Mesothelial cell of epicardium (in vitro differentiated cells): ENCODE measurements at regions not wholly inside any gene's neighbourhood (a gene's known extent, or its start where the extent isn't known, plus 50 kb on each side); places are given as distances from the start of the nearest gene placed in this dataset.

Source experiments
- DNase-seq, 2 experiments: peaks; one replicate each; pipeline ENCODE4 v3.0.0; 2021; ENCODE audit warnings: low spot score in 2 of 2; ENCODE audit not compliant: unreplicated experiment in 2 of 2
- H3K27ac Mint-ChIP-seq: 2 replicates; pipeline ENCODE4 v1.8.0; 2021; ENCODE audit warnings: mixed read lengths
- H3K27me3 Mint-ChIP-seq: 2 replicates; pipeline ENCODE4 v1.8.0; 2021; ENCODE audit warnings: low read depth, mixed read lengths
- H3K36me3 Mint-ChIP-seq: 2 replicates; pipeline ENCODE4 v1.8.0; 2021; ENCODE audit warnings: mixed read lengths
- H3K4me1 Mint-ChIP-seq: 2 replicates; pipeline ENCODE4 v1.8.0; 2021; ENCODE audit warnings: mixed read lengths
- H3K4me3 Mint-ChIP-seq: 2 replicates; pipeline ENCODE4 v1.8.0; 2021; ENCODE audit warnings: mild to moderate bottlenecking, moderate library complexity, mixed read lengths
- H3K9me3 Mint-ChIP-seq: 2 replicates; pipeline ENCODE4 v1.8.0; 2021; ENCODE audit warnings: mixed read lengths
- TF ChIP-seq, protein P1 (sequence below): fragments of 200-600 bp; sonication (generic); IDR thresholded peaks from one replicate; pipeline ENCODE4 v1.5.0; 2021; ENCODE audit warnings: antibody characterized with exemption; ENCODE audit not compliant: unreplicated experiment

DNA sequence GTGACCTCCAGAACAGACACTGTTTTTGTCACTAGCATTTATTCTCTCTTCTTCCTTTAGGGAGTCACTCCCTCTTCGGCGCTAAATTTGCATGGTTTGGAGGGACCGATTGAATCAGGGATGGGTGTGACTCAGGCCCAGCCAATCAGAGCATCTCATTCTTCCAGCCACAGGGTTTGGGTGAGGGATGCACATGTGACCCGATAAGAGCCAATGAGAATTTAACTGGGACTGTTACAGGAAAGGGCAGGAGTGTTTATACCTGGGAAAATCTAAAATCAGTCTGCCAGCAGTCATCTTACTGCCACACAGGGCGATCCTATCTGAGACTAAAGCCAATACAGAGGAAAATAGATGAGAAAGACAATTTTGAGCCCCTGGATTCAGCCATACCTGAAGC is 351.2 kb upstream of the ERCC4 start:
- Mint-ChIP-seq H3K4me1 (no peaks in the 10 kb centered on the region), H3K9me3 (no peaks in the 10 kb centered on the region), H3K27ac (no peak overlapping the region), H3K4me3 (no peak overlapping the region), H3K27me3 (peaks cover 17% of the 10 kb centered on the region), H3K36me3 (no peaks in the 10 kb centered on the region)
- TF ChIP-seq, protein P1, sequence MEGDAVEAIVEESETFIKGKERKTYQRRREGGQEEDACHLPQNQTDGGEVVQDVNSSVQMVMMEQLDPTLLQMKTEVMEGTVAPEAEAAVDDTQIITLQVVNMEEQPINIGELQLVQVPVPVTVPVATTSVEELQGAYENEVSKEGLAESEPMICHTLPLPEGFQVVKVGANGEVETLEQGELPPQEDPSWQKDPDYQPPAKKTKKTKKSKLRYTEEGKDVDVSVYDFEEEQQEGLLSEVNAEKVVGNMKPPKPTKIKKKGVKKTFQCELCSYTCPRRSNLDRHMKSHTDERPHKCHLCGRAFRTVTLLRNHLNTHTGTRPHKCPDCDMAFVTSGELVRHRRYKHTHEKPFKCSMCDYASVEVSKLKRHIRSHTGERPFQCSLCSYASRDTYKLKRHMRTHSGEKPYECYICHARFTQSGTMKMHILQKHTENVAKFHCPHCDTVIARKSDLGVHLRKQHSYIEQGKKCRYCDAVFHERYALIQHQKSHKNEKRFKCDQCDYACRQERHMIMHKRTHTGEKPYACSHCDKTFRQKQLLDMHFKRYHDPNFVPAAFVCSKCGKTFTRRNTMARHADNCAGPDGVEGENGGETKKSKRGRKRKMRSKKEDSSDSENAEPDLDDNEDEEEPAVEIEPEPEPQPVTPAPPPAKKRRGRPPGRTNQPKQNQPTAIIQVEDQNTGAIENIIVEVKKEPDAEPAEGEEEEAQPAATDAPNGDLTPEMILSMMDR, result no peak
- no peak for DNase-seq

DNA sequence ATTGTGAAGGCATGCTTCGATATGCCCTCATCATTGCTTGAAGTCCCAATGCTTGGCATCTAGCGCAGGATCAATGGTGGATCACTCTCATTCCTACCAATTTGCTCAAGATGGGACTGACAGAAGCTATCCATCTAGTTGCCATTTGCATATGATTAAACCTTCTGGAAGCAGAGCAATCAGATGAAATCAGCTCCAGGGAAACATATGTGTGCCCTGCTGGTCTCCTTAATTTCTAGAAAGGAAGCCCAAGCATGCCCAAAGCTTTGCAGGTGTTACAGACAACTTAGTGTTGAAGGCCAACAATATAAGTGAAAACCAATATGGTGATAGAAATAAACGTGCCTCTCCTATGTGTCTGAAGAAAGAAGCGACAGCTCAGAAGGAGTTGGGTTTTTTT is 350.0 kb upstream of the ERCC4 start:
- TF ChIP-seq, protein P1, result no peak
- H3K9me3 Mint-ChIP-seq, result no peaks in the 10 kb centered on the region
- H3K4me1 Mint-ChIP-seq, result no peaks in the 10 kb centered on the region
- H3K4me3 Mint-ChIP-seq, result no peak overlapping the region
- DNase-seq, result no peak
- H3K27ac Mint-ChIP-seq, result no peak overlapping the region
- H3K36me3 Mint-ChIP-seq, result no peaks in the 10 kb centered on the region
- H3K27me3 Mint-ChIP-seq, result peaks cover 20% of the 10 kb centered on the region

DNA sequence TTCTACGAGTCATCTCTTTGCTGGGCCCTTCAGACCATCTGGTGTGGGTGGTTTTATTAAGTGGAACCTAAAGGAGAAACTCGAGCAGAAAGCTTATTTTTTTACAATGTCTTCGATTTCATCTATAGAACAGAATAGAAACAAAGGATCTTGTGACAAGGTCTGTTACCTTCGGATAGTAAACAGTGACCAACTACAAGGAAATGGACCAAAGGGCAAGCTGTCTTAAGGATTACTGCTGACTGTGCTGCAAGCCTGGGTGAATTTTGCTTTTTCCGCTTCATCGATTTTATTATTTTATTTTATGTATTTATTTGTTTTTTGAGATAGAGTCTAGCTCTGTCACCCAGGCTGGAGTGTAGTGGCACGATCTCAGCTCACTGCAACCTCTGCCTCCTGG is 348.9 kb upstream of the ERCC4 start:
- Mint-ChIP-seq H3K4me3 (no peak overlapping the region), H3K9me3 (no peaks in the 10 kb centered on the region), H3K27ac (no peak overlapping the region), H3K27me3 (peaks cover 20% of the 10 kb centered on the region), H3K4me1 (no peaks in the 10 kb centered on the region), H3K36me3 (no peaks in the 10 kb centered on the region)
- TF ChIP-seq, protein P1, result no peak
- DNase-seq, result no peak

DNA sequence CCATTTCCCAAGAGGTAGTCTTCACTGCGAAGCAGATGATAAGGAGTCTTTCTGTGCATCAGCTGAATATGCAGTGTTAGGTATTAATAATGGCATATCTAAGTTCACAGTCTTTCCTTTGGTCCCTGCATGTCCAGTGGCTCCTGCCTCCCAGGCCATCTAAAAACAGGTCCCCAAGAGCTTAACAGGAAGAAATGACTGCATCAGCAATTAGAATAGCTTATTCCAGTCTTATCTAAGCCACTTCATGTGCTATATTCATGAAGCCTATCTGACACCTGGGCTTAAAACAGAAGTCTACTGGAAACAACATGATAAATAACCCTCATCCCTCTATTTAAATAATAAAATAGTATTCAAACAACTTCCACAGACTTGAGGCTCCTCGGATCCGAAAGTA is 346.1 kb upstream of the ERCC4 start:
- Mint-ChIP-seq H3K27me3 (peaks cover 14% of the 10 kb centered on the region), H3K4me1 (no peaks in the 10 kb centered on the region), H3K27ac (no peak overlapping the region), H3K4me3 (no peak overlapping the region), H3K9me3 (peaks cover 4% of the 10 kb centered on the region), H3K36me3 (no peaks in the 10 kb centered on the region)
- TF ChIP-seq, protein P1, result no peak
- no peak for DNase-seq

DNA sequence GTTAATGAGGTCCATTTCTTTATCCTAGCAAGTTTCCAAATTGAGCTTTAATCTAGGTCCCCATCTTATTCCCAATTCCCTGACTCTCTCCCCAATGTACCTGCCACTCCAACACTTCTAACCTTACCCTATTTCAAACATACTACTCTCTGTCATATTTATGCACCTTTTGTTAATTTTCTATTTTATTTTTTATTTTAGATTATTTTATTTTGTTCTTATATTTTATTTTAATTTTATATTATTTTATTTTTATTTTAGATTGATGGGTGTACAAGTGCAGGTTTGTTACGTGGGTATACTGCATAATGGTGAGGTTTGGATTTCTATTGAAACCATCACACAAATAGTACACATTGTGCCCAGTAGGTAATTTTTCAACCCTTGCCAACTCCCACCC is 333.9 kb upstream of the ERCC4 start:
- Mint-ChIP-seq H3K27ac (no peak overlapping the region), H3K4me1 (no peaks in the 10 kb centered on the region), H3K4me3 (no peak overlapping the region), H3K36me3 (no peaks in the 10 kb centered on the region), H3K27me3 (peaks cover 2% of the 10 kb centered on the region), H3K9me3 (no peaks in the 10 kb centered on the region)
- DNase-seq, result no peak
- TF ChIP-seq, protein P1, result no peak

DNA sequence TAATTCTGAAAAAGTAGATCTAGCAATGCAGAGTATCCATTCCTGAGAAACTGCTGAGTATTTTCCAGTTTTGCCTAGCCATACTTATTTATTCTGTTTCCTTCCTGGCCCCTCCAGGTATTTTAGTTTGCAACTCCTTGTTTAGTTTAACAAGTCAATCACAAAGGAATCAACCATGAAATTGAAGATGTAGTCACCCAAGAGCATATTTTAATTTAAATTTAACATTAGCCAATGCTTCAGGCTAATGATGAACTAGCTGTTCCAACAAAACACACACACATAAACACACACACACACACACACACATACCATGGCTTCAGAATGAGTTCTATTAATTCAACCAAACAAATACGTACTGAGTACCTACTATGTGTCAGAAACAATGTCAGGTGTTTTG is 332.8 kb upstream of the ERCC4 start:
- H3K4me3 Mint-ChIP-seq, result no peak overlapping the region
- H3K27me3 Mint-ChIP-seq, result no peaks in the 10 kb centered on the region
- no peaks in the 10 kb centered on the region for H3K36me3 Mint-ChIP-seq
- no peak overlapping the region for H3K27ac Mint-ChIP-seq
- TF ChIP-seq, protein P1, result no peak
- H3K9me3 Mint-ChIP-seq, result no peaks in the 10 kb centered on the region
- no peaks in the 10 kb centered on the region for H3K4me1 Mint-ChIP-seq
- DNase-seq, result no peak
